ENCODE measurements at regions not wholly inside any gene's neighbourhood (a gene's known extent, or its start where the extent isn't known, plus 50 kb on each side); places are given as distances from the start of the nearest gene placed in this dataset.

- Histone ChIP-seq H3K36me3 (no peaks in the 10 kb centered on the region), H3K9me3 (no peaks in the 10 kb centered on the region), H3K27ac (no peak overlapping the region), H3K4me1 (ENCODE audit: control insufficient read depth in 1 of 2, low read depth in 2 of 2) (no peaks in the 10 kb centered on the region), H3K4me3 (no peak overlapping the region), H3K27me3 (replicated peaks; ENCODE audit: insufficient read depth) (no peaks in the 10 kb centered on the region)
- TF ChIP-seq, protein P1, sequence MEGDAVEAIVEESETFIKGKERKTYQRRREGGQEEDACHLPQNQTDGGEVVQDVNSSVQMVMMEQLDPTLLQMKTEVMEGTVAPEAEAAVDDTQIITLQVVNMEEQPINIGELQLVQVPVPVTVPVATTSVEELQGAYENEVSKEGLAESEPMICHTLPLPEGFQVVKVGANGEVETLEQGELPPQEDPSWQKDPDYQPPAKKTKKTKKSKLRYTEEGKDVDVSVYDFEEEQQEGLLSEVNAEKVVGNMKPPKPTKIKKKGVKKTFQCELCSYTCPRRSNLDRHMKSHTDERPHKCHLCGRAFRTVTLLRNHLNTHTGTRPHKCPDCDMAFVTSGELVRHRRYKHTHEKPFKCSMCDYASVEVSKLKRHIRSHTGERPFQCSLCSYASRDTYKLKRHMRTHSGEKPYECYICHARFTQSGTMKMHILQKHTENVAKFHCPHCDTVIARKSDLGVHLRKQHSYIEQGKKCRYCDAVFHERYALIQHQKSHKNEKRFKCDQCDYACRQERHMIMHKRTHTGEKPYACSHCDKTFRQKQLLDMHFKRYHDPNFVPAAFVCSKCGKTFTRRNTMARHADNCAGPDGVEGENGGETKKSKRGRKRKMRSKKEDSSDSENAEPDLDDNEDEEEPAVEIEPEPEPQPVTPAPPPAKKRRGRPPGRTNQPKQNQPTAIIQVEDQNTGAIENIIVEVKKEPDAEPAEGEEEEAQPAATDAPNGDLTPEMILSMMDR (IDR thresholded peaks at IDR 0.05), result no peak
- no peak for DNase-seq (ENCODE audit: low spot score)
- ATAC-seq (ENCODE audit: insufficient number of reproducible peaks, low FRiP score, low read depth), result no peak
These were observed 94.6 kb upstream of the SCAF11 start for GRCh38 chr12:46084666-46085631.

GRCh38 chr12:46082490-46083200 lies 92.3 kb upstream of the SCAF11 start:
- no peaks in the 10 kb centered on the region for H3K36me3 ChIP-seq
- DNase-seq (ENCODE audit: low spot score) (no peak), ATAC-seq (ENCODE audit: insufficient number of reproducible peaks, low FRiP score, low read depth) (no peak)
- H3K9me3 ChIP-seq, result no peaks in the 10 kb centered on the region
- no peak overlapping the region for H3K4me3 ChIP-seq
- H3K4me1 ChIP-seq (ENCODE audit: control insufficient read depth in 1 of 2, low read depth in 2 of 2), result no peaks in the 10 kb centered on the region
- no peak overlapping the region for H3K27ac ChIP-seq
- no peaks in the 10 kb centered on the region for H3K27me3 ChIP-seq (replicated peaks; ENCODE audit: insufficient read depth)
- TF ChIP-seq, protein P1 (IDR thresholded peaks at IDR 0.05), result no peak

DNA sequence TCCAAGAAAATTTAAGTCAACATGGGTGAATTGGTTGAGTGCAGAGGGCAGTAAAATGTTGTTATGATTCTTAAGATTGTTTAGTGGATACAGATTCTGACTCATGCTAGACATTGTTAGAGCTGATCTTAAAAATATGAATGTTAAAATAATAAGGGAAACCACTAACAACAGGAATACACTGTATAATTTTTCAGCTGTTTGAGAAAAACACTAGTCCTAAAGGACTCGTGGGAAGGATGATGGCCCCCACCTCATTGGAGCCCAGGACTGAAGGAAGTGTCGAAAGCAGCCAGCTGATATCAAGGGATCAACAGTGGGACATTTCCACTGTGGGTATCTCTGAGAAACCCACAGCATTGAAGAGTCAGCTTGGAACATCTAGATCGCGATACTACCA lies 82.9 kb upstream of the SCAF11 start:
- Histone ChIP-seq H3K4me1 (ENCODE audit: control insufficient read depth in 1 of 2, low read depth in 2 of 2) (no peaks in the 10 kb centered on the region), H3K27ac (no peak overlapping the region), H3K36me3 (no peaks in the 10 kb centered on the region), H3K4me3 (no peak overlapping the region), H3K9me3 (no peaks in the 10 kb centered on the region), H3K27me3 (replicated peaks; ENCODE audit: insufficient read depth) (no peaks in the 10 kb centered on the region)
- no peak for ATAC-seq (ENCODE audit: insufficient number of reproducible peaks, low FRiP score, low read depth)
- TF ChIP-seq, protein P1 (IDR thresholded peaks at IDR 0.05), result no peak
- DNase-seq (ENCODE audit: low spot score), result no peak

GRCh38 chr12:46071769-46072624 lies 81.6 kb upstream of the SCAF11 start:
- Histone ChIP-seq H3K36me3 (no peaks in the 10 kb centered on the region), H3K4me1 (ENCODE audit: control insufficient read depth in 1 of 2, low read depth in 2 of 2) (no peaks in the 10 kb centered on the region), H3K27ac (no peak overlapping the region), H3K27me3 (replicated peaks; ENCODE audit: insufficient read depth) (no peaks in the 10 kb centered on the region), H3K9me3 (no peaks in the 10 kb centered on the region), H3K4me3 (peak overlapping the region; percentile 8)
- ATAC-seq (ENCODE audit: insufficient number of reproducible peaks, low FRiP score, low read depth) (peak; percentile 55), DNase-seq (ENCODE audit: low spot score) (no peak)
- TF ChIP-seq, protein P1 (IDR thresholded peaks at IDR 0.05), result peak; percentile 76

Measured in thoracic aorta (tissue), 2 donors.